HG03520 (cell line): ENCODE measurements at regions not wholly inside any gene's neighbourhood (a gene's known extent, or its start where the extent isn't known, plus 50 kb on each side); places are given as distances from the start of the nearest gene placed in this dataset.
"Not testable (repeated sequence)": the region's sequence is repeated elsewhere in the genome, so short reads cannot be mapped to it uniquely, and the experiment has no call there.

Experiments used
- ATAC-seq: cut with Tn5 transposase; IDR thresholded peaks from one replicate; pipeline ENCODE4 v1.9.1; 2021; ENCODE audit warnings: mild to moderate bottlenecking, moderate library complexity; ENCODE audit not compliant: unreplicated experiment

GRCh38 chrX:40996886-40997530, 88.2 kb upstream of the USP9X start:
- no peak for ATAC-seq

- ATAC-seq: no peak
These were observed 87.1 kb upstream of the USP9X start for GRCh38 chrX:40998123-40998522.

GRCh38 chrX:41001327-41001726, 83.9 kb upstream of the USP9X start:
- no peak for ATAC-seq

DNA sequence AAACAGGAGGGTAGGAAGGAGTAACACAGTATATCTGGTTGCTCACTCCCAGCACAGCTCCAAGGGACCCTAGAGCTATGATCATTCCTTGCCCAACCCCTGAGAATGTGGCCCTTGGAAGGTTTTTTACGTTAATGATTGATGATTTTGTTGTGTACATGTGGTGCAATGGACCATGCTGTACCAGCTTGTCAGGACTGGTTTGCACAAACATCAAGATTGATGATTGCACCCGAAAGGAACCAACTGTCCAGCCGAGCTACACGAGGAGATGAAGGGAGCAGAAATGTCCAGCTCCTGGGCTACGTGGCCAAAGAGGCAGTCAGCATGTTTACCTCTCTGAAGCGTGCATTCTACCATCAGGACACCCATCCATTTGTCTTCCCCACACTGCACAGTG, 83.2 kb upstream of the USP9X start:
- ATAC-seq: no peak

GRCh38 chrX:41003506-41004270, 81.6 kb upstream of the USP9X start:
- ATAC-seq: no peak

GRCh38 chrX:41005445-41005992, 79.7 kb upstream of the USP9X start:
- no peak for ATAC-seq

- no peak for ATAC-seq
These were observed 75.1 kb upstream of the USP9X start for GRCh38 chrX:41009850-41010846.

GRCh38 chrX:41014776-41015360, 70.4 kb upstream of the USP9X start:
- ATAC-seq: no peak

DNA sequence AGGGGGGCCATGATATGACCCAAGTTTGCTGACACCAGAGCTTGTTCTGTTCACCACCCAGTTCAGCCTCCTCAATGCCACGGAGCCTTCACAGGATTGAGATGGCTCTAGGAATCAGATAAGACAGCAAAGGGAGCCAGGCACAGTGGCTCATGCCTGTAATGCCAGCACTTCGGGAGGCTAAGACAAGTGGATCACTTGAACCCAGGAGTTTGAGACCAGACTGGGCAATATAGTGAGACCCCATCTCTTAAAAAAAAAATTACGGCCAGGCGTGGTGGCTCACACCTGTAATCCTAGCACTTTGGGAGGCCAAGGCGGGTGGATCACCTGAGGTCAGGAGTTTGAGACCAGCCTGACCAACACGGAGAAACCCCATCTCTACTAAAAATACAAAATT, 67.5 kb upstream of the USP9X start:
- ATAC-seq: not testable (repeated sequence)

GRCh38 chrX:41018391-41019040, 66.7 kb upstream of the USP9X start:
- not testable (repeated sequence) for ATAC-seq

GRCh38 chrX:41019041-41019392, 66.2 kb upstream of the USP9X start:
- ATAC-seq: no peak

DNA sequence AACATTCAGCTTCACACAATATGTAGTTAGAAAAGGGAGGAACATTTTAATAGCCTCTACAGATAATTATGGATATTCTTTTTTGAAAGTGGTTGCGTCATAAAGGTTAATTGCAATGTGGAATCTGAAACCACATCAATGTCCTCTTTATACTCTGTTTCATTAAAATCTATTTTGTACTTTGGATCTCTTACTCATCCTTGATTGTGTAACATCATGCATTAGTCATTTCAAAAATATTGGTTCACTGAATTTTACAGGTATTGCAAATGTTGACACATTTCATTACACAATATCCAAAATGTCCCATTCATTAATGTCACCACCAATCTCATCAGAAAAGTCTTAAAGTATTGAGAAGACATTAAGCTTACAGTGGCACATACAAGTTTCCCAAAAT, 62.7 kb upstream of the USP9X start:
- ATAC-seq: no peak

- no peak for ATAC-seq
These were observed 62.1 kb upstream of the USP9X start for GRCh38 chrX:41023098-41023497.

GRCh38 chrX:41024335-41024734, 60.9 kb upstream of the USP9X start:
- not testable (repeated sequence) for ATAC-seq

GRCh38 chrX:41024755-41025154, 60.5 kb upstream of the USP9X start:
- no peak for ATAC-seq

DNA sequence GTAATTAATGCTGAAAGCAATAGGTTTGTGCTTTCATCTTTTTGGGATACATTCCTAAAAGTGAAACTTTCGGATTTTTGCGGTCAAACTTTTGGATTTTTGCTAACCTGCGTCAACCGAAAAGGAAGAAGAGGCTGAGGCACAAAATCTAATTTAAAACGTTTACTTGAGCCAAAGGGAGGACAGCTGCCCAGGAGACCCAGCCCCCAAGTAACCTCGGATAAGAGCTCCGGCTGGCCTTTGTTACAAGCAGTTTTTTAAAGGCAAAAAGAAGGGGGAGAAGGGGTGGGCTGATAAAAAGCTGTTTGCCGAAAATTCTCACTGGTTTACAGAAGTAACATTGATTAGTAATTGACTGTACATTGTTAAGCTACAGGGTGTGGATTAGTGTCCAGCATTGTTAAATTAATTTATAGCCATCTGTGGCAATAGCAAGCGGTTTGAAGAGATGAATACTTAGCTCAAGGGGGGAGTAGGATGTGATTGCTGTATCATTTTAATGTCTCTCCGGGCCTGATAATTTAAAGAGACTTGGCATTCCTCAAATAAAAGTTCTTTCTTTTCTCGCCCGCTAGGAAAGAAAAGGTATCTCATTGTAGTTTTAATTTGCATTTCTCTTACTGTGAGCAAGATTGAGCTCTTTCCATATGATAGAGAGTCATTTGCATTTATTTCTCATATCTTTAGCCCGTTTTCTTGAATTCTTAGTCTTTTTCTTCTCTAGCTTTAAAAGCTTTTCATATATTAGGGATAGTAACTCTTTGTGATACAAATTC, 59.1 kb upstream of the USP9X start:
- ATAC-seq: no peak

- ATAC-seq: no peak
These were observed 58.6 kb upstream of the USP9X start for GRCh38 chrX:41026702-41027078.

- no peak for ATAC-seq
These were observed 55.9 kb upstream of the USP9X start for GRCh38 chrX:41029332-41029731.

- no peak for ATAC-seq
These were observed 53.8 kb upstream of the USP9X start for GRCh38 chrX:41031256-41031967.
